GM12878 (cell line): ENCODE measurements at regions not wholly inside any gene's neighbourhood (a gene's known extent, or its start where the extent isn't known, plus 50 kb on each side); places are given as distances from the start of the nearest gene placed in this dataset.

Source experiments
- ATAC-seq: fragments of 200-7000 bp; cut with Tn5 transposase; 3 replicates; pipeline ENCODE4 v1.9.1; 2020; ENCODE audit warnings: mild to moderate bottlenecking, moderate library complexity
- BruUV-seq: library from RNA; stranded (reverse); fragments of 400-500 nt; replicated peaks from 2 replicates; lab custom pipeline; 2021; lab: Mats Ljungman, UMichigan
- CTCF ChIA-PET: fragments of 300-600 bp; sonication (Branson Sonifier 250); formaldehyde crosslinking; extraction: SDS; loops from one replicate; lab custom pipeline; 2021; ENCODE audit warnings: inconsistent platforms; lab: Yijun Ruan, JAX
- POLR2A ChIA-PET: fragments of 350-600 bp; formaldehyde crosslinking; extraction: SDS; loops from one replicate; lab custom pipeline; 2021; ENCODE audit warnings: inconsistent platforms; lab: Charles Lee
- RAD21 ChIA-PET: fragments of 300-600 bp; sonication (Branson Sonifier 250); formaldehyde crosslinking; loops from one replicate; lab custom pipeline; 2023; ENCODE audit warnings: antibody characterized with exemption; ENCODE audit not compliant: unreplicated experiment; lab: Charles Lee
- SMC1A ChIA-PET: fragments of 300-600 bp; sonication (Branson Sonifier 250); formaldehyde crosslinking; loops from one replicate; lab custom pipeline; 2023; ENCODE audit not compliant: unreplicated experiment, uncharacterized antibody; lab: Charles Lee
- DNase-seq: peaks from one replicate; pipeline ENCODE4 v3.0.0-alpha.2; 2011; ENCODE audit warnings: low read depth, low spot score
- FAIRE-seq: peaks from 3 replicates; lab custom pipeline; 2011; peaks lifted over from hg19 to GRCh38; lab: Jason Lieb, UNC
- H2AFZ ChIP-seq: 2 replicates; pipeline ENCODE4 v1.6.0; 2011; ENCODE audit warnings: low read depth, low read length, control low read depth; ENCODE audit not compliant: control insufficient read depth
- H3K27ac ChIP-seq: 2 replicates; pipeline ENCODE4 v1.5.1; 2011; ENCODE audit warnings: control low read depth; ENCODE audit not compliant: control insufficient read depth, insufficient read depth
- H3K27me3 ChIP-seq, 2 experiments: replicated peaks in 1 of 2; 2 replicates each; pipeline versions ENCODE4 v1.6.0 to v1.6.1; 2011; ENCODE audit warnings: low read length in 1 of 2; ENCODE audit not compliant: control insufficient read depth in 2 of 2, insufficient read depth in 2 of 2
- H3K36me3 ChIP-seq, 2 experiments: 2 replicates each; pipeline ENCODE4 v1.5.1; 2011; ENCODE audit warnings: low read length in 1 of 2; ENCODE audit not compliant: control insufficient read depth in 2 of 2, insufficient read depth in 2 of 2
- H3K4me1 ChIP-seq: 2 replicates; pipeline ENCODE4 v1.6.1; 2011; ENCODE audit warnings: mild to moderate bottlenecking, low read length, moderate library complexity, mixed read lengths; ENCODE audit not compliant: control insufficient read depth, insufficient read depth
- H3K4me2 ChIP-seq: 2 replicates; pipeline ENCODE4 v1.6.0; 2011; ENCODE audit warnings: control low read depth; ENCODE audit not compliant: control insufficient read depth, insufficient read depth
- H3K4me3 ChIP-seq: fragments of 200-600 bp; sonication (generic); 2 replicates; pipeline ENCODE4 v1.5.1; 2016
- H3K79me2 ChIP-seq: 2 replicates; pipeline ENCODE4 v1.6.0; 2011; ENCODE audit warnings: low read length; ENCODE audit not compliant: control insufficient read depth, insufficient read depth
- H3K9ac ChIP-seq: 2 replicates; pipeline ENCODE4 v1.8.0; 2011; ENCODE audit warnings: low read length, control low read depth, mixed read lengths; ENCODE audit not compliant: control insufficient read depth, insufficient read depth
- H3K9me3 ChIP-seq: replicated peaks from 3 replicates; pipeline ENCODE4 v1.5.1; 2011; ENCODE audit warnings: mild to moderate bottlenecking, low read length; ENCODE audit not compliant: control insufficient read depth, insufficient read depth
- H4K20me1 ChIP-seq: 2 replicates; pipeline ENCODE4 v1.6.0; 2011; ENCODE audit not compliant: control insufficient read depth, insufficient read depth
- ATF7 ChIP-seq: fragments of 450-650 bp; IDR thresholded peaks from 2 replicates; pipeline ENCODE4 v1.6.1; 2016; ENCODE audit warnings: low read depth, mild to moderate bottlenecking
- BMI1 ChIP-seq: fragments of 450-650 bp; IDR thresholded peaks from 2 replicates; pipeline ENCODE4 v1.6.1; 2016; ENCODE audit warnings: mild to moderate bottlenecking, moderate library complexity, borderline replicate concordance
- CEBPZ ChIP-seq: fragments of 150-350 bp; IDR thresholded peaks from 2 replicates; pipeline ENCODE4 v1.6.1; 2016; ENCODE audit warnings: low read depth, low read length
- CHD4 ChIP-seq: fragments of 200-600 bp; sonication (generic); IDR thresholded peaks from 2 replicates; pipeline ENCODE4 v1.6.1; 2016; ENCODE audit warnings: mild to moderate bottlenecking
- FOS ChIP-seq: IDR thresholded peaks from 3 replicates; pipeline ENCODE4 v1.6.1; 2011; ENCODE audit warnings: borderline replicate concordance; ENCODE audit not compliant: insufficient read length; ENCODE audit errors: extremely low read depth
- IKZF1 ChIP-seq: fragments of 450-650 bp; conservative IDR thresholded peaks from 2 replicates; pipeline ENCODE4 v1.6.1; 2017; ENCODE audit warnings: antibody characterized with exemption, mild to moderate bottlenecking
- IKZF2 ChIP-seq, 2 experiments: fragments of 450-650 bp; IDR thresholded peaks; 2 replicates each; pipeline ENCODE4 v1.6.1; 2017; ENCODE audit warnings: mild to moderate bottlenecking in 2 of 2, moderate library complexity in 2 of 2
- KLF5 ChIP-seq: fragments of 450-650 bp; IDR thresholded peaks from 2 replicates; pipeline ENCODE4 v1.6.1; 2014; ENCODE audit warnings: mild to moderate bottlenecking; ENCODE audit not compliant: partially characterized antibody
- MEF2A ChIP-seq: IDR thresholded peaks from 2 replicates; pipeline ENCODE4 v1.6.1; 2011; ENCODE audit warnings: low read depth, mild to moderate bottlenecking, low read length, moderate library complexity; ENCODE audit not compliant: insufficient read depth
- PRDM15 ChIP-seq: fragments of 450-650 bp; formaldehyde crosslinking; IDR thresholded peaks from 2 replicates; pipeline ENCODE4 v1.4.0; 2020; ENCODE audit warnings: mild to moderate bottlenecking, moderate library complexity
- RCOR1 ChIP-seq: conservative IDR thresholded peaks from 2 replicates; pipeline ENCODE4 v1.6.1; 2012; ENCODE audit warnings: low read depth, low read length, improper control_type of control experiment
- TCF3 ChIP-seq: IDR thresholded peaks from 2 replicates; pipeline ENCODE4 v1.6.1; 2012; ENCODE audit warnings: low read depth, mild to moderate bottlenecking, low read length, borderline replicate concordance; ENCODE audit not compliant: insufficient read depth
- WGBS: methylation state at CpG from one replicate; pipeline ENCODE4 v1.1.6; 2016; ENCODE audit warnings: low lambda C conversion rate; ENCODE audit not compliant: insufficient replicate concordance, insufficient coverage; ENCODE audit errors: missing lambda C conversion rate; 5-methylcytosine and 5-hydroxymethylcytosine counted together
- in situ Hi-C: fragments of 300-500 bp; cut with MboI; formaldehyde crosslinking; loops from 9 replicates; pipeline ENCODE4 v1.14.3; 2018; ENCODE audit warnings: mixed read lengths
- intact Hi-C: fragments of 100-400 bp; cut with micrococcal nuclease; formaldehyde crosslinking; loops from one replicate; pipeline ENCODE4 v1.14.2; 2022; ENCODE audit not compliant: unreplicated experiment

- TF ChIP-seq PRDM15 (CRISPR knock-in tag): no peak
- TF ChIP-seq IKZF1: no peak
- no peak for TF ChIP-seq MEF2A
- no peak for TF ChIP-seq BMI1
- no peak for TF ChIP-seq CEBPZ
Measured at GRCh38 chr10:3635697-3636096, 149.3 kb downstream of the KLF6 start (continued).

GRCh38 chr10:3635211-3635671, 149.8 kb downstream of the KLF6 start:
- no peaks in the 10 kb centered on the region for H4K20me1 ChIP-seq
- no peak for DNase-seq
- 46% methylated on average over 5 of the region's 5 CpGs for WGBS
- no peak overlapping the region for H3K4me2 ChIP-seq
- ATAC-seq: no peak
- FAIRE-seq: no peak
- no peaks in the 10 kb centered on the region for H3K9me3 ChIP-seq
- in situ Hi-C loops (no loop called here), intact Hi-C loops (no loop called here)
- no peaks in the 10 kb centered on the region for H3K27me3 ChIP-seq
- no peaks in the 10 kb centered on the region for H3K36me3 ChIP-seq
- H3K27ac ChIP-seq: no peak overlapping the region
- H3K4me1 ChIP-seq: no peaks in the 10 kb centered on the region
- ChIA-PET RAD21 (no interaction called here), POLR2A (no interaction called here), CTCF (interaction anchor here (1.8 kb wide), 1 partner anchor 10 kb away, joined by 4 read pairs; no protein-coding TSS in a partner anchor), SMC1A (no interaction called here)
- no peak overlapping the region for H3K9ac ChIP-seq
- BruUV-seq: no TSS peak
- no peak overlapping the region for H3K4me3 ChIP-seq
- H2AFZ ChIP-seq: no peak overlapping the region
- no peak for TF ChIP-seq IKZF2 (IDR thresholded peaks at IDR 0.05)
- TF ChIP-seq CHD4: no peak
- no peak for TF ChIP-seq RCOR1
- no peak for TF ChIP-seq KLF5
- TF ChIP-seq TCF3: no peak
- TF ChIP-seq ATF7: no peak
- TF ChIP-seq FOS: no peak
- H3K79me2 ChIP-seq: no peaks in the 10 kb centered on the region
